Mesendoderm (in vitro differentiated cells): ENCODE measurements at regions not wholly inside any gene's neighbourhood (a gene's known extent, or its start where the extent isn't known, plus 50 kb on each side); places are given as distances from the start of the nearest gene placed in this dataset.

Source experiments
- DNase-seq: peaks from one replicate; pipeline ENCODE4 v3.0.0; 2013
- H2AK5ac ChIP-seq: 2 replicates; pipeline ENCODE4 v1.6.1; 2013; ENCODE audit warnings: low read length, inconsistent platforms
- H2BK120ac ChIP-seq: 2 replicates; pipeline ENCODE4 v1.6.1; 2013; ENCODE audit warnings: low read depth, mild to moderate bottlenecking, low read length, moderate library complexity, mixed read lengths
- H2BK15ac ChIP-seq: replicated peaks from 2 replicates; pipeline ENCODE4 v1.6.1; 2013; ENCODE audit warnings: low read depth, mild to moderate bottlenecking, moderate library complexity
- H2BK5ac ChIP-seq: 2 replicates; pipeline ENCODE4 v1.6.1; 2013; ENCODE audit warnings: low read length, inconsistent platforms
- H3K18ac ChIP-seq: 2 replicates; pipeline ENCODE4 v1.6.1; 2013; ENCODE audit warnings: mild to moderate bottlenecking, low read length, mixed read lengths
- H3K23ac ChIP-seq: one replicate; pipeline ENCODE4 v1.6.1; 2013; ENCODE audit warnings: low read length
- H3K27ac ChIP-seq: 2 replicates; pipeline ENCODE4 v1.5.1; 2013; ENCODE audit warnings: low read depth, mild to moderate bottlenecking, inconsistent platforms, low read length, moderate library complexity
- H3K27me3 ChIP-seq: 2 replicates; pipeline ENCODE4 v1.6.1; 2013; ENCODE audit warnings: low read length, control low read depth, mild to moderate bottlenecking, inconsistent platforms; ENCODE audit not compliant: insufficient read depth, poor library complexity
- H3K36me3 ChIP-seq: 2 replicates; pipeline ENCODE4 v1.6.1; 2013; ENCODE audit warnings: low read length, inconsistent platforms; ENCODE audit not compliant: control insufficient read depth, insufficient read depth
- H3K4ac ChIP-seq: one replicate; pipeline ENCODE4 v1.6.1; 2013; ENCODE audit warnings: low read depth, mild to moderate bottlenecking, low read length, moderate library complexity
- H3K4me1 ChIP-seq: 2 replicates; pipeline ENCODE4 v1.6.1; 2013; ENCODE audit warnings: low read depth, low read length, inconsistent platforms; ENCODE audit not compliant: control insufficient read depth
- H3K4me2 ChIP-seq: 2 replicates; pipeline ENCODE4 v1.6.1; 2013; ENCODE audit warnings: low read length
- H3K4me3 ChIP-seq: 2 replicates; pipeline ENCODE4 v1.5.1; 2013; ENCODE audit warnings: mild to moderate bottlenecking, low read length
- H3K56ac ChIP-seq: one replicate; pipeline ENCODE4 v1.6.1; 2013; ENCODE audit warnings: low read length
- H3K79me1 ChIP-seq: 2 replicates; pipeline ENCODE4 v1.6.1; 2013; ENCODE audit warnings: low read length, inconsistent platforms
- H3K79me2 ChIP-seq: 2 replicates; pipeline ENCODE4 v1.6.1; 2013; ENCODE audit warnings: mild to moderate bottlenecking, low read length; ENCODE audit not compliant: control insufficient read depth, insufficient read depth
- H3K9ac ChIP-seq: 2 replicates; pipeline ENCODE4 v1.6.1; 2013; ENCODE audit warnings: low read length, inconsistent platforms
- H4K5ac ChIP-seq: one replicate; pipeline ENCODE4 v1.6.1; 2013; ENCODE audit warnings: low read length
- H4K8ac ChIP-seq: one replicate; pipeline ENCODE4 v1.6.1; 2013; ENCODE audit warnings: low read depth, mild to moderate bottlenecking, control low read depth, low read length, moderate library complexity
- WGBS: extraction: QIAGEN DNeasy Blood & Tissue Kit; methylation state at CpG from one replicate; pipeline ENCODE4 v1.1.7; 2013; ENCODE audit warnings: low lambda C conversion rate, missing lambda C conversion rate; ENCODE audit not compliant: insufficient coverage; ENCODE audit errors: extremely low coverage; 5-methylcytosine and 5-hydroxymethylcytosine counted together

- H3K36me3 ChIP-seq: no peaks in the 10 kb centered on the region
- WGBS: no CpG with 5 or more reads among the region's 11 CpGs
- no peak overlapping the region for H3K18ac ChIP-seq
- no peak overlapping the region for H2AK5ac ChIP-seq
- H3K9ac ChIP-seq: no peak overlapping the region
- H3K79me2 ChIP-seq: no peaks in the 10 kb centered on the region
- no peak overlapping the region for H4K8ac ChIP-seq
- H3K79me1 ChIP-seq: no peaks in the 10 kb centered on the region
- no peak overlapping the region for H3K27ac ChIP-seq
- no peaks in the 10 kb centered on the region for H3K27me3 ChIP-seq
- H3K4me3 ChIP-seq: no peak overlapping the region
- DNase-seq: no peak
- H2BK15ac ChIP-seq: no peak overlapping the region
- H3K4me1 ChIP-seq: no peaks in the 10 kb centered on the region
- no peak overlapping the region for H3K23ac ChIP-seq
- H4K5ac ChIP-seq: no peak overlapping the region
- H2BK120ac ChIP-seq: no peak overlapping the region
- H3K56ac ChIP-seq: no peak overlapping the region
- H2BK5ac ChIP-seq: no peak overlapping the region
- H3K4me2 ChIP-seq: no peak overlapping the region
- no peak overlapping the region for H3K4ac ChIP-seq
Measured at GRCh38 chr17:45656527-45657181, 127.5 kb upstream of the CRHR1 start.

DNA sequence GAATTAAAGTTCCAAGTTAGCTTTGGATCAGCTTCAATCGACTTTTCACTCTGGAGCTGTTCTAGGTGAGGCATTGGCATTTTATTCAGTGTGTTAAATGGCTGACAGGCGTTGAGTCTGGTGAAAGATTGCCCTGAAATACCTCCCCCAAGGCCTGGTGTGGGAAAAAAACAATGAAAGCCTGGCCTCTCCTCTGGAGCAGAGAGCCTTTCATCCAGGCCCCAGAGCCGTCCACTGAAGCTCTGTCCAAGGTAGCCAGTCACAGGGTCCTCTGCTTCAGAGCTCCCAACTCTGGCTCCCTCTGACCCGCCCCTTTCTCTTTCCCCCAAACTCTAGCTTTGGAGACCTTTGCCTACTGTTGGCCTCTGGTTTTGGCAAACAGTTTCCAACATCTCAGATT is 123.6 kb upstream of the CRHR1 start:
- Histone ChIP-seq H3K4ac (no peak overlapping the region), H3K4me2 (no peak overlapping the region), H2BK15ac (no peak overlapping the region), H3K9ac (no peak overlapping the region), H3K79me1 (no peaks in the 10 kb centered on the region), H3K27me3 (no peaks in the 10 kb centered on the region), H3K56ac (no peak overlapping the region), H3K27ac (no peak overlapping the region), H3K79me2 (no peaks in the 10 kb centered on the region), H3K18ac (no peak overlapping the region), H3K36me3 (no peaks in the 10 kb centered on the region), H2AK5ac (no peak overlapping the region), H3K4me1 (no peaks in the 10 kb centered on the region), H4K8ac (no peak overlapping the region), H2BK5ac (no peak overlapping the region), H3K4me3 (no peak overlapping the region), H2BK120ac (no peak overlapping the region), H4K5ac (no peak overlapping the region), H3K23ac (no peak overlapping the region)
- no CpG with 5 or more reads among the region's 4 CpGs for WGBS
- peak; percentile 47 for DNase-seq

- H3K4me1 ChIP-seq: no peaks in the 10 kb centered on the region
- H3K79me1 ChIP-seq: no peaks in the 10 kb centered on the region
- no peak overlapping the region for H3K4me3 ChIP-seq
- H3K4me2 ChIP-seq: no peak overlapping the region
- no peak overlapping the region for H4K8ac ChIP-seq
- H2AK5ac ChIP-seq: no peak overlapping the region
- no peaks in the 10 kb centered on the region for H3K36me3 ChIP-seq
- no peak overlapping the region for H3K56ac ChIP-seq
- no peak overlapping the region for H2BK15ac ChIP-seq
- no peak overlapping the region for H3K9ac ChIP-seq
- no CpG with 5 or more reads among the region's 2 CpGs for WGBS
- no peak overlapping the region for H4K5ac ChIP-seq
- H3K27ac ChIP-seq: no peak overlapping the region
- H2BK120ac ChIP-seq: no peak overlapping the region
- H2BK5ac ChIP-seq: no peak overlapping the region
- no peak overlapping the region for H3K18ac ChIP-seq
- no peak overlapping the region for H3K23ac ChIP-seq
- no peak for DNase-seq
- no peaks in the 10 kb centered on the region for H3K27me3 ChIP-seq
- H3K79me2 ChIP-seq: no peaks in the 10 kb centered on the region
- no peak overlapping the region for H3K4ac ChIP-seq
Measured at GRCh38 chr17:45662432-45662831, 121.7 kb upstream of the CRHR1 start.

DNA sequence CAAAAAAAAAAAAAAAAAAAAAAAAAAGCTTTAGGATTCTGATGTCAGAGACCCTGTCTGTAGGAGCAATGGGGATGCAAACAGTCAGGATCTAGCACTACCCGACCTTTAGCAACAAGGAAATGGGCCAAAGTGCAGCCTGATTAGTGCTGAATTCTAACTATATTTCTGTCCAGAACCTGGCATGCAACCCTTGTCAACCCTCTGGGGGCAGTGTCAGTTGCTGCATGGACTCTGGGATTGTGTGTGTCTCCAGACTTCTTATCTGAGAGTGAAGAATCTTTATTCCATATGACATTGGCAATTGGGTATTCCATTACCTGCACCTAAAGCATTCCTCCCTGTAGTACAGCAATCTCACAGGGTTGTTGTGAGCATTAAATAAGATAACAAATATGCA is 120.3 kb upstream of the CRHR1 start:
- no peak overlapping the region for H3K27ac ChIP-seq
- no peaks in the 10 kb centered on the region for H3K79me1 ChIP-seq
- no peaks in the 10 kb centered on the region for H3K27me3 ChIP-seq
- H2BK120ac ChIP-seq: no peak overlapping the region
- H3K79me2 ChIP-seq: no peaks in the 10 kb centered on the region
- H2AK5ac ChIP-seq: no peak overlapping the region
- no peak overlapping the region for H3K9ac ChIP-seq
- H2BK5ac ChIP-seq: no peak overlapping the region
- no peak overlapping the region for H3K18ac ChIP-seq
- no peak overlapping the region for H3K4me2 ChIP-seq
- H3K4ac ChIP-seq: no peak overlapping the region
- no peak overlapping the region for H2BK15ac ChIP-seq
- no CpG with 5 or more reads among the region's 1 CpG for WGBS
- H3K4me1 ChIP-seq: no peaks in the 10 kb centered on the region
- no peak overlapping the region for H4K8ac ChIP-seq
- no peak for DNase-seq
- no peak overlapping the region for H3K23ac ChIP-seq
- no peaks in the 10 kb centered on the region for H3K36me3 ChIP-seq
- no peak overlapping the region for H3K56ac ChIP-seq
- H4K5ac ChIP-seq: no peak overlapping the region
- H3K4me3 ChIP-seq: no peak overlapping the region

- Histone ChIP-seq H2BK15ac (no peak overlapping the region), H3K27me3 (no peaks in the 10 kb centered on the region), H2AK5ac (no peak overlapping the region), H2BK5ac (no peak overlapping the region), H3K9ac (no peak overlapping the region), H3K4me1 (no peaks in the 10 kb centered on the region), H3K4ac (no peak overlapping the region), H3K56ac (no peak overlapping the region), H3K79me2 (no peaks in the 10 kb centered on the region), H3K4me3 (no peak overlapping the region), H3K23ac (no peak overlapping the region), H2BK120ac (no peak overlapping the region), H3K27ac (no peak overlapping the region), H3K79me1 (no peaks in the 10 kb centered on the region), H3K4me2 (no peak overlapping the region), H4K8ac (no peak overlapping the region), H3K18ac (no peak overlapping the region), H3K36me3 (no peaks in the 10 kb centered on the region), H4K5ac (no peak overlapping the region)
- no CpG with 5 or more reads among the region's 6 CpGs for WGBS
- DNase-seq: no peak
Measured at GRCh38 chr17:45664921-45665320, 119.2 kb upstream of the CRHR1 start.

DNA sequence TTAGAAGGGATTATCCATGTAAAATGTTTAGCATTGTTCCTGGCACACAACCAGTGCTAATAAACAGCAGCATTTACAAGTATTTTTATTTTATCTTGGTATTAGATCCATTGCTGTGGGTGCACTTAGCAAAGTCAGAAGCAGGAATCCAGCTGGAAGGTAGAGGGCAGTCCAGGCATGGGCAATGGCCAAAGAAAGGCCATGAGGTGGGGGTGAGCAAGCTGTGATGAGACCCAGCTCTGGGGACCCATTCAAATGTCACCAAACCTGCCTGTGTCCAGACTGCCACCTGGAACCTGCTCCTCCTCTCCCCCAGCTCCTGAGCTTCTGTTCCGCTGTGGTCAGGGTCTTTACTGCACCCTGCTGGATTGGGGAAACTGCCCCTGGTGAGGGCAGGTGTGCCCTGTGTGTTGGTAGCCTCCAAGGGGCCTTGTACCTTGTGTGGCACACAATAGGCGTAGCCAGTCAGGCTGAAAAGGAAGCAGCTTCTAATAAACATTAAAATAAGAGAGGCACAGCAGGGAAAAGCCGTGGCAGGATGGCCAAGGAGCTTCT is 118.0 kb upstream of the CRHR1 start:
- no peak for DNase-seq
- H3K18ac ChIP-seq: no peak overlapping the region
- H2BK5ac ChIP-seq: no peak overlapping the region
- no peaks in the 10 kb centered on the region for H3K36me3 ChIP-seq
- H3K4me3 ChIP-seq: no peak overlapping the region
- no CpG with 5 or more reads among the region's 3 CpGs for WGBS
- no peak overlapping the region for H4K8ac ChIP-seq
- H2AK5ac ChIP-seq: no peak overlapping the region
- no peaks in the 10 kb centered on the region for H3K4me1 ChIP-seq
- H3K56ac ChIP-seq: no peak overlapping the region
- H3K23ac ChIP-seq: no peak overlapping the region
- H2BK120ac ChIP-seq: no peak overlapping the region
- no peaks in the 10 kb centered on the region for H3K79me2 ChIP-seq
- no peak overlapping the region for H3K27ac ChIP-seq
- H3K79me1 ChIP-seq: no peaks in the 10 kb centered on the region
- no peak overlapping the region for H3K4me2 ChIP-seq
- no peak overlapping the region for H3K9ac ChIP-seq
- H4K5ac ChIP-seq: no peak overlapping the region
- H3K4ac ChIP-seq: no peak overlapping the region
- no peak overlapping the region for H2BK15ac ChIP-seq
- no peaks in the 10 kb centered on the region for H3K27me3 ChIP-seq
